ENCODE measurements at regions not wholly inside any gene's neighbourhood (a gene's known extent, or its start where the extent isn't known, plus 50 kb on each side); places are given as distances from the start of the nearest gene placed in this dataset.

DNA sequence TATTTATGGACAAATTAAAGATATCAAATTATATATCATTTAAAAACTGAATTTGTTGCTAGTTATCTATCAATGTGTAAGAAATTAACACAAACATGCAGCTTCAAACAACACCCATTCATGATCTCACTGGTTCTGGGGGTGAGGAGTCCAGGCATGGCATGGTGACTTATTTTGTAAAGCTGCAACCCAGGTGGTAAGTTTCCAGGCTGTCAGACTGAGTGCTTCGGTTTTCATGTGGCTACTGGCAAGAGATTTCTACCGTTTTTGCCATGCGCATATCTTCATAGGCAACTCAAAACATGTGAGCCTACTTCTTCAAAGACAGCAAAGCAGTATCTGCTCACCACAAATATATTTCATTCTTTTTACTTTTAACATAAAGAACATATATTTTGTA, 364.3 kb upstream of the BCHE start:
- no peak for DNase-seq (ENCODE audit: low read depth)

DNA sequence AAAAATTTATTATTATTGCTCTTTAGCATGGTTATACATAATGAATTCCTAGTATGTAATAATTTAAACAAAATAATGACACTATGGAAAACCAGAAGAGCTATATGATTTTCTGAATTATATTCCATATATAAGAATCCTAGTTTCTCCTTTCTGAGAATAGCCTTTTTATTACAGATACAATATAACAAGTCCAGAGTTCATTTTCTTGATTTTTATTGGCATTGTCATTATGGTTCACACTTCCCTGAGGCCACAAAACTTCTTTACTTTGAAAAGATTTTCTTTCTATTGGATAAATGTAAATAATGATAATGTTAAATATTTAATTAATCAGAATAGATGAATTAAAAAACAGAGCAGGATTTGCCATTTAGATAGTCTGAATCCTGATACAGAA, 362.3 kb upstream of the BCHE start:
- DNase-seq (ENCODE audit: low read depth): no peak

DNA sequence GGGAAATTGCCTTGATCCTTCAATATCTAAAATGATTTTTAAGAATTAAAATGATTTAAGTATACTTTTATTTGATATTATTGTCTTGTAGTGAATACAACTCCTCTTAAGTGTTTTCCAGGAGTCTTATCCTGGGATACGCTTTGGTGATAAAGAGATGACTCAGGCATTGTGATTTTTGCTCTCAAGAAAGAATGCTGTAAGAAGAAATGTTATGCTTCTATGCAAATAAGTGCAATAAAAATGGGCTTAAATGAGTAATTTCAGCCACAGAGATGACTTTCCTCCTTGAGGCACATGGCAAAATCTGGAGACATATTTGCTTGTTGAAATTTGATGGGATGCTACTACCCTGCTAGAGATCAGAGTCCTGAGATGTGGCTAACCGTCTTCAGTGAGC, 358.6 kb upstream of the BCHE start:
- DNase-seq (ENCODE audit: low read depth): no peak

DNA sequence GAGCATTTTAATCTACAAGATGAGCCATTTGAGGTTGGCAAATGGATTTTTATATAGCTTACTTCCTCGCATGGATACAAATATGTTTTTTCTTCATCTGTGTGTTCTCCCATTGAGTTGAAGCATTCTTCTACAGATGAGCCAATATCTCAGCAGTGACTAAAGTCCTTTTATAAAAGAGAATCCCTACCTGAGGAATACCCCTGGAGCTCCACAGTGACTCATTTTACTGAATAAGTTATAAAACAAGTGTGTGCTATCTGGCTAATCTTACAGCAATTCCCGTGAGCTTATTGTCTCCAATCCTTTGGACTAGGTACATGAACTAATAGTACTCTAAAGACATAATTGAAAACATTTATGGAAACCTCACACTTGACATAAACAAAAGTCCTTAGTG, 354.2 kb upstream of the BCHE start:
- no peak for DNase-seq (ENCODE audit: low read depth)

DNA sequence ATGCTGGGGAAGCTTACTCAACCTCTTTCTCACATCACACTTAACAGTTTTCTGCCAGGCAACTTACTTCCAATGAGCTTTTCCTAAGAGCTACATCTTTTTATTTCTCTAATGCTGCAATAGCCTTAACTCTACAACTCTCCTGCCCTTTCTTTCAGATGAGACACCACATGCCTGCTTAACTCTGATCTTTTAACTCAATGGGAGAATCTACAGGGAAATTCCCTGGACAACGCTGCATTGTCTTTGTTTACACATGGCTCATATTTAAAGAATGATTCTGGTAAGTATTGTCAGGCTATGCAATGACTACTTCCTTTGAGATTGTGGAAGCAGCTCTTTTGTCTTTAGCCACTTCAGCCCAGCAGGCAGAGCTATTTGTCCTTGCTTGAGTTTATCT, 353.1 kb upstream of the BCHE start:
- peak; percentile 2 for DNase-seq (ENCODE audit: low read depth)

DNA sequence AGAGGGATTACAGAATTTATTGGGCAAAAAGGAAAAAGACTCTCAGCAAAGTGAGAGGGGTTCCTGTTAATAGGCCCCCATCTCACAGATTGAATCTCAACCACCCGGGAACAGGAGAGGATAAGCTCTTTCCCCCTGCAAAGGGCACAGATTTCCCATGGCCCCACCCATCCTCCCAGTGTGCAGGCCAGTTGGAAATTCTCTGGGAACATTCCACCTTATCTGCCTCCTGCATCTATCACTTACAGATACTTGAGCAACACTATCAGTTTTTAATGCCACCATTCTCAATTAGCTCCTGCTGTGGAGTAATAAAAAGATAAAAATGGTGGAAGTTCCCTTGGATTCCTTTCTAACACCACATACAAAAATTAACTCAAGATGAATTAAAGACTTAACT, 350.0 kb upstream of the BCHE start:
- DNase-seq (ENCODE audit: low read depth): no peak

DNA sequence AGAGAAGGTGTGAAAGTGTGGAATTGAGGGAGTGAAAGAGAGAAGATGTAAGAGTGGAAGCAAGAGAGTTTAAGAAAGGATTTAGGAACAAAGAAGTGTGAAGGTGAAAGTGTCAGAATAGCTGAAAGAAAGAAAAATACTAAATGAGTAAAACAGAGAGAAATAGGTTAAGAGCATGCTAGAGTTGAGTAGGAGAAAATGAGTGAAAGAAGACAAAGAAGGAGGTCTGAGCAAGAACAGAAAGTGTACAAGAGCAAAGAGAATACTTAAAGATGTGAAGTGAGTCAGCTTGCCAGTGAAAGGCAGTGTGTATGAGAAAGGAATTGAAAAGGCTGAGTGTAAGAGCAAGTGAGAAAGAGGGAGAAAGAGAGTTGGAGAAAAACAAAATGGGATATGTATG, 348.8 kb upstream of the BCHE start:
- DNase-seq (ENCODE audit: low read depth): no peak

DNA sequence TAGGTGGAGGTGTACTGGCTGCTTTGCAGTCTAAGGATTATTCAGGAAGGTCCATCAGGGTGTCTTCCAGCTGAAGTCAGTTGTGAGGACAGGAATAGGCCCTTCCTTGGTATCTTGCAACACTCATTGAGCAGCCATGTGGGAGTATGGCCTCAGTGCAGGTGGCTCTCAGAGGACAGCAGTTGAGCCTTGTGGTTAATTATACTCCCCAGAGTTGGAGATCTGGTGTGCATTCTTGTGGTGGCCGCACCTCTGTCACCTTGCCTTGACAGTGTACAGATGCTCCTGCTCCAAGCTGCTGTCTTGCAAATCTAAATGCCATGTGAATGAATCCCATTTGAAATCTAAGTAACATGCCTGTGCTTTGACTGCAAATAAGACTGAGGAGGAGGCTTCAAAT, 339.9 kb upstream of the BCHE start:
- DNase-seq (ENCODE audit: low read depth): no peak

DNA sequence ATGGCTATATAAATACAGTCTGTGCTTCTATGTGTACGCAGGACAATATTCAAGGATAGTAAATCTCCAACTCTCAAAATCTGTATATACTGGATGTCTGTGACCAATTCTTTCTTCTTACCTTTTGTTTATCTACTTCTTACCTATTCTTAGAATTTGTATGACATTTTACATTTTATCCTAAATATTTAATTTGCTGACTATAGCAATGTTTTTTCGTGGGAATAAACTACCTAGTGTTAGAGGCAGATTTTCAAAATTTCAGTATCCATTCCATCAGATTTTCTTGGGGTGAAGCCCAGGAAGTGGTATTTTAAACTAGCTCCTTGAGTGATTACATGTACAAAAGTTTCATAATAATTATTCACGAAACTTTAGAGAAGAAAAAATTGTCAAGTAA, 334.5 kb upstream of the BCHE start:
- no peak for DNase-seq (ENCODE audit: low read depth)

DNA sequence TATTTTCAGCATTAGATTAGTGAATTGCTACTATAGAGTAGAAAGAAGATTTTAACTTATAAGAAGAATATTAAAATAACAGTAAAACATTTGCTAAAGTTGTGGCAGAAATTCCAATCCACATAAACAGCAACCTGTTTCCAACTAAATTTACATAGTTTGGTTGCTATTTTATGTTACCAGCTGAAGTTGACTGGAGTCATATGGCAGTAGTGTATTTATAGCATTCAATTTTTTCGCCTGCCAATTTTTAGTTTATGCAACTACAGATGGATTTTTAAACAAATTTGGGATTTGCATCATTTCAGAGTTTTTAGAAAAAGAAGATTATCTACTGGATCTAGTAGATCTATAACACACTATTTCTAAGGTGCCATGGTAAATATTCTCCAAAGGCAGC, 332.5 kb upstream of the BCHE start:
- no peak for DNase-seq (ENCODE audit: low read depth)

DNA sequence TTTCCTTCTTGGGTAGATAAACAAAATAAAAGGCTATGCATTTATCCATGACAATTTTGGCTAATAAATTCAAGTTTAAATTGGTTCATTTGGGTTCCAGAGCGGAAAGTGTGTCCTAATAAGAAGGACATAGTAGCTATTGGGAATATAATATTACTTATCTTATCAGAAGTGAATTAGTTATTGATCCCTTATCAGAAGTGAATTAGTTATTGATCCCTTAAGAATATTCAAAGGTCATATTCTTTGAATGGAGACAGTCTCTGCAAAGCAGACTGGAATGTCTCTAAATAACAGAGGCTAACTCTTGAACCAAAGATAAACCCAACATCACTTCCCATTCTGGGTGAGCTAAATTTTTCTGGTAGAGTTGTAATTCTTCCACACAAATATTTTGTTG, 290.7 kb upstream of the BCHE start:
- DNase-seq (ENCODE audit: low read depth): no peak

DNA sequence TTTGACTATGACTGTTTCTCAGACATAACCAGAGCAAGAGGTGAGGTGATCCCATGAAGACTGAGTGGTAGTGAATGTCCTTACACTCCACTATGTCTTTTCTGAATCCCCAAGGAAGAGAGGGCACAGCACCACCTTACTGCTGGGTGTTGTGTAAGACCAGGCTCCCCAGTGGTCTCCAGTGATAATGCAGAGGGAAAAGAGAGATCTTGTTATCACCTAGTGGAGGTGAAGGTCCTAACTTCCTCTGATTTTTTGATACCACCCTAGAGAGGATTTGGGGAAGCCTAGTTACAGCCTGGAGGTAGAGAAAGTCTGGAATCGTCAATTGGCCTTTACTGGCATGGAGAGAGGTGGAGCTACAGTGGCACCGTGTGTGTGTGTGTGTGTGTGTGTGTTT, 288.0 kb upstream of the BCHE start:
- DNase-seq (ENCODE audit: low read depth): no peak

DNA sequence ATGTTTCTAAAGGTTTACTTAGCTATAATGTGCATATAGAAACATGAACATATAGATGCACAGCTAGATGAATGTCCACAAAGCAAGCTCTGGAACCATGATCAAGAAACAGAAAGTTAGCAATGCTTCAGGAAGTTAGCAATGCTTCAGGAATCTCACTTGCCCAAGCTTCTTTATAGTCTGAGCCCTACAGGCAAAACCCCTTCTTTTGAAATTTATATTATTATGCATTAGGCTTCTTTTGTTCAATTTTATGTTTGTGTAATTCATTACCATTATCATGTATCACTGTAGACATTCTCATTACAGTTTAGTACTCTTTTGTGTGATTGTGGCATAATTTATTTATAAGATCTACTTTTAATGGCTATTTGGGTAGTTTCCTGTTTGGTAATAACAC, 286.4 kb upstream of the BCHE start:
- DNase-seq (ENCODE audit: low read depth): no peak

DNA sequence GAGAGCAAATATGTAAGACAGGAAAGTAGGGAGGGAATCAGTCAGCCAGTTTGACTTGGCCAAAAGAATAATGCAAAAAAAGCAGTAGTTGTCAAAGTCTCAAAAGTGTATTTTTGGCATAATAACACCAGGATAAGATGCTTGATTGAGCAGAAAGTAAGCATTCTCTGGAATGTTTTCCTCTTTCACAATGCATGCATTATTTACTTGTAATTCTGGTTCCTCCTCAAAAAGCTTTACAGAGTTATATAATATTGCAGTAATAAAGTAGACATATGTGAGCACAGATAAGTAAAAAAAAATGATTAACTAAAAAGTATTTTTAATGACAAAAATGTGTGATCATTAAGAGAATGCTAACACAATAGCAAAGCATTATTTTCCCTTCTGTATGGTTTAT, 285.9 kb upstream of the BCHE start:
- no peak for DNase-seq (ENCODE audit: low read depth)

DNA sequence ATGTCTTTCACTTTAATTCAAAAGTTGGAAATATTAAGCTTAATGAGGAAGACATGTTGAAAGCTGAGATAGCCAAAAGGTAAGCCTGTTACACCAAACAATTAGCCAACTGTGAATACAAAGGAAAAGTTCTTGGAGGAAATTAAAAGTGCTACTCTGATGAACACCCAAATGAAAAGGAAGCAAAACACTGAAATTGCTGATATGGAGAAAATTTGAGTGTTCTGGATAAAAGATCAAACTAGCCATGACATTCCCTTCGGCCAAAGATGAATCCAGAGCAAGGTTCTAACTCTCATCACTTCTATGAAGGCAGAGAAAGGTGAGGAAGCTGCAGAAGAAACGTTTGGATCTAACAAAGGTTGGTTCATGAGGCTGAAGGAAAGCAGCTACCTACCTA, 280.8 kb upstream of the BCHE start:
- no peak for DNase-seq (ENCODE audit: low read depth)

DNA sequence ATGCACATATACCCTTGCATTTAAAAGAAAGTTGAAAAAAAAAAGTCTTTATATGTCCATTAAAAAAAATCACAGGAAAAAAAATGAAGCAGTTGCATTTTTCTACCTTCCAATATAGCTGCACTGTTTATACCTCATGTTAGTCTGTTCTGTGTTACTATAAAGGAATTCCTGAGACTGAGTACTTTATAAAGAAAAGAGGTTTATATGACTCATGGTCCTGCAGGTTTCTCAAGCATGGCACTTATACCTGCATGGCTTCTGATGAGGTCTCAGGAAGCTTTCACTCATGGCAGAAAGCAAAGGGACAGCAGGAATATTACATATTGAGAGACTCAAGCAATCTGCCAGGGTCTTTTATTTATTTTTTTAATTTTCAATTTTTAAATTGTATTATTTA, 277.2 kb upstream of the BCHE start:
- no peak for DNase-seq (ENCODE audit: low read depth)

DNA sequence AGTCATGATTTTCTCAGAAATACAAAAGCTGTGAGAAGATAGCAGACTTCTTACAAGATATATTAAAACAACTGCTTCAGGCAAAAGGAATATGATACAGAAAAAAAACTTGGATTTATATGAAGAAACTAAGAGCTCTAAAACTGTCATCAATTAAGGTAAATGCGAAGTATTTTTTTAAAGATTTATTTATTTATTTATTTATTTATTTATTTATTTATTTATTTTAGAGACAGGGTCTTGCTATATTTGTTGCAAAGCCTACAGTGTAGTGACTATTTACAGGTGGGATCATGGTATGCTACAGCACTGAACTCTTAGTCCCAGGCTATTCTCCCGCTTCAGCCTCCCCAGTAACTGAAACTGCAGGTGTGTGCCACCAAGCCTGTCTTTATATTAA, 274.3 kb upstream of the BCHE start:
- DNase-seq (ENCODE audit: low read depth): no peak

DNA sequence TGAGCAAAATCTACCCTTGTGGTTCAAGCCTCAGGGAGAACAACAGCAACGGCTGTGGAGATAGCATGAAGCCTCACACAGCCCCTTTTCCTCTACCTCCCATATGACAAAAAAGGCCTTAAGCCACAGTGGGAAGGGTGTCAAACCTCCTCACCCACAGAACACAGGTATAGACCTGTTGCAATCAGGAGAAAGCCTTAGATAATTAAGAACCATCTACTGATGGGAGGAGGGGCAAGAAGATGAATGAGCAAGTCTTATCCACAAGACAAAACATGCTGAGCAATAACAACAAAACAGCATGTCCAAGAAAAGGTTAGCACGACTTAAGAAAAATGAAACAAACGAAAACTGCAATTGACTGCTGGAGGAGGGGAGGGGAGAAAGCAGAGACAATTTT, 272.9 kb upstream of the BCHE start:
- DNase-seq (ENCODE audit: low read depth): no peak

DNA sequence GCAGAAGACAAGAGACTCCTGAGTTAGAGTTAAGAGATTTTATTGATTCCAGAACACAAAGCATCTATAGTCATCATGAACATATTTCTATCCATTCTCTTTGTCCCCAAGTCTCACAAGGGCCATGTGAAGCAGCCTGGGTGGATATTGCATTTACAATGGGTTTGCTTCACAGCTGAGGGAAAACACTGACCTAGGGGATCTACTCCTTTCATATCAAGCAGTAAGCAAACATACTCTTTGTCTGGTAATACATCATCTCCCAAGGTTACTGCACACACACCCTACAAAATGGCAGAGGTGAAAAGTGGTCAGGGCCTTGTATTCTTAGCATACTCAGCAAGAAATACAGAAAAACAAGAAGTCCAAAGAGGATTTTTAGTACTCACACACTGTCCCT, 267.7 kb upstream of the BCHE start:
- DNase-seq (ENCODE audit: low read depth): no peak

DNA sequence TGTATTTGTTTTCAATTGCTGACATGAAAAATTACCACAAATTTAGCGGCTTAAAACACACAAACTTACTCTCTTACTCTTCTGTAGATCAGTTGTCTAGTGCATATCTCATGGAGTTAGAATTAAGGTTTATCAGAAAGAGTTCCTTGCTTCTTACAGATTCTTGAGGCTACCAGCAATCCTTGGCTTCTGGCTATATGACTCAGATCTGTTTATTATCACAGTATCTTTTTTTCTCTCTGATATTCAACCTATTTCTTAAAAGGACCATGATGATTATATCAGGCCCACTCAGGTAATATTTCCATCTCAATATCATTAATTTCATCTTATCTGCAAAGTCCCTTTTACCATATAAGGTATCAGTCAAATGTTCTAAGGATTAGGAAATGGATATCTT, 263.5 kb upstream of the BCHE start:
- no peak for DNase-seq (ENCODE audit: low read depth)

DNA sequence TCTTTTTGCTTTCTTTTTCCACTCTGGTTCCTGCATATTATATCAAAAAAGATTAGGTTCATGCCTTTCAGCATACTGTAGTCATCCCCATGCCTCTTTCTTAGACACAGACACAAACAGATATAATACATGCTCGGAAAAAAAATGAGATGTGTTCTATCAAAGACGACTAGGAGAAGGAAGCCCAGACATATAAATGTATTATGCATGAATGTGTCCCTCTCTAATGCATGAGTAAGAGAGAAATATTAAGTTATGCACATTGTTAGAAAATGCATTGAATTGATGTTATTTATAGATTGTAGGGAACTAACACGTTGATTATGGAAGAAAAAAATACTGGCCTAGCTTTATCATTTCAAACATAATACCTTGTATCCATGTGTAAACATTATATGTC, 252.4 kb upstream of the BCHE start:
- DNase-seq (ENCODE audit: low read depth): no peak

DNA sequence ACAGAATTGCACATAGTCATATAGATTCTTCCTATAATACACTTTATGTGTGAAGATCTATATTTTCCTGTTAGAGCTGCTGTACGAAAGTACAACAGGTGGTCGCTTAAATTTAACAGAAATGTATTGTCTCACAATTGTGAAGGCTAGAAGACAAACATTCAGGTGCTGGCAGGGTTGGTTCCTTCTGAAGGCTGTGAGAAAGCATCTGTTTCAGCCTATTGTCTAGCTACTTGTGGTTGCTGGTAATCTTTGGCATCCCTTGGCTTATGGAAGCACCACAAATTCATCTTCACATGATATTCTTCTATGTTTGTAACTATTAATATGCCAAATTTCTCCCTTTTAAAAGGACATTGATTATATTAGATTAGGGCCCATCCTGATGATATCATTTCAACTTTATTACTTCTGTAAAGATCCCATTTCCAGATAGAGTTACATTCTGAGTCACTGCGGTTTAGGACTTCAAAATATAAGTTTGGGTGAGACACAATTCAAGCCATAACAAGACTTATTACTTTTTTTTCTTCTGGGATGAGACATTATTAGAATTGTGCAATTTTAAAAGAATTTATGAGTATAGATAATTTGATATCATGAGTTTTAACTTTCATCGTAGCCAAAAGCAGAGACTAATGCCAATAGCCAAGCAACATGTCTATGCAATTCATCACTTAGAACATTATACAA, 248.1 kb upstream of the BCHE start:
- DNase-seq (ENCODE audit: low read depth): no peak

DNA sequence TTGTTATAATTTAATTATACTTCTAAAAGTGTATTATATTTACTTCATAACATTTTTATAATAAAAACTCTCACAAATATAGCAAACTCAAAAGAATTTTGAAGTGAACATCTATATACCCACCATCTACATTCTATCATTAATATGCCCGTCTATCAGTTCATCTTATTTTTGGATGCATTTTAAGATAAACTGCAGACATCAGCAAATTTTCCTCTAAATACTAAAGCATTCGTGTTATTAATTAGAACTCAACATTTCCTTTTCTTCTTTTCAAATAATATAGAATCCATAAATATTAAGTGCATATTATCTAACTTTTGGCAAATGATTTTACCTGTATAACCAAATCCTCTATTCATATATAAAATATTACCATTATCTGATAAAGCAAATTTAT, 242.9 kb upstream of the BCHE start:
- DNase-seq (ENCODE audit: low read depth): no peak

DNA sequence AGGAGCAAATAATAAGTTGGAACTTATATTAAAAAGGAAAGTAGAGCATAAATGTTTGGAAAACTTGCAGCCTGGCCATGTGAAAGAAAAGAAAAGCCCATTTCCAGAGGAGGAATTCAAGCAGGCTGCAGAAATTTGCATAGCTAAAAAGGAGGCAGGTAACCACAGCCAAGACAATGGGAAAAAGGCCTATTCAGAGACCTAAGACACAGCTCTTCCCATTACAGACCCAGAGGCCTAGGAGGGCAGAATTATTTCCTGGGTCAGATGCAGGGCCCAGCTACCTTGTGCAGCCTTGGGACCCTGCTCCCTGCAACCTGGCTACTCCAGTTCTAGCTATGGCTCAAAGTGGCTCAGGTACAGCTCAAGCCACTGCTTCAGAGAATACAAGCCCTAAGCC, 234.6 kb upstream of the BCHE start:
- no peak for DNase-seq (ENCODE audit: low read depth)

DNA sequence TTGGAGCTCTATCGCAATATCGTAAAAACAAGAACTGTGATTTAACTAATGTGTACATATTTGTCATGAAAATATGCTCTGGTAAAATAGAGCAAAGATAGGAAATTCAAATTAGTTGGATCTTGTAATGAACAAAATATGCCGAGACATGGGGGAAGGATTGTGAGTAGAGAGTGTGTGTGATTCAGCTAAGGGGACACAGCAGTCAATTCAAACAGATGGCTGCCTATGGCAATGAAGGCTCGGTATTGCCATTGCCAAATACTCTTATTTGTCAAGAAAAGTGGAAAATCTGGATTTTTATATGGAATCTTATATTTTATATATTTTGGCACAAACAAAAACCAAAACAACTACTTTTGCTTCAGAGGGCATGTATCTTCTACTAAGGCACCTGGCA, 227.3 kb upstream of the BCHE start:
- no peak for DNase-seq (ENCODE audit: low read depth)

Data from CMK (cell line).